IMR-90 (cell line): ENCODE measurements at regions not wholly inside any gene's neighbourhood (a gene's known extent, or its start where the extent isn't known, plus 50 kb on each side); places are given as distances from the start of the nearest gene placed in this dataset.

Experiments
- ATAC-seq: fragments of 200-7000 bp; cut with Tn5 transposase; 2 replicates; pipeline ENCODE4 v1.9.1; 2020; ENCODE audit warnings: low read depth, mild to moderate bottlenecking, moderate library complexity
- BruUV-seq: library from RNA; stranded (reverse); fragments of 400-500 nt; replicated peaks from 2 replicates; lab custom pipeline; 2021; lab: Mats Ljungman, UMichigan
- CTCF ChIA-PET: fragments of 300-600 bp; formaldehyde crosslinking; extraction: SDS; loops from one replicate; lab custom pipeline; 2021; ENCODE audit warnings: antibody characterized with exemption; lab: Yijun Ruan, JAX
- POLR2A ChIA-PET: fragments of 300-600 bp; sonication (Branson Sonifier 250); formaldehyde crosslinking; loops from one replicate; lab custom pipeline; 2022; ENCODE audit warnings: antibody characterized with exemption; ENCODE audit not compliant: unreplicated experiment; lab: Charles Lee
- DNase-seq: peaks from one replicate; pipeline ENCODE4 v3.0.0; 2013
- H2AFZ ChIP-seq: replicated peaks from 2 replicates; pipeline ENCODE3; 2013; ENCODE audit warnings: low read length, mild to moderate bottlenecking; ENCODE audit not compliant: poor library complexity
- H2AK5ac ChIP-seq: 2 replicates; pipeline ENCODE4 v1.6.1; 2013; ENCODE audit warnings: low read depth, low read length, inconsistent platforms
- H2AK9ac ChIP-seq: replicated peaks from 2 replicates; pipeline ENCODE3; 2013; ENCODE audit warnings: mild to moderate bottlenecking, low read depth, low read length, moderate library complexity; ENCODE audit not compliant: poor library complexity
- H2BK120ac ChIP-seq: 2 replicates; pipeline ENCODE4 v1.6.1; 2013; ENCODE audit warnings: low read depth, low read length, inconsistent platforms
- H2BK15ac ChIP-seq: 3 replicates; pipeline ENCODE4 v1.6.1; 2013; ENCODE audit warnings: low read depth, low read length, inconsistent platforms
- H2BK20ac ChIP-seq: 2 replicates; pipeline ENCODE4 v1.6.1; 2013; ENCODE audit warnings: low read depth, mild to moderate bottlenecking, inconsistent platforms, low read length, moderate library complexity
- H2BK5ac ChIP-seq: 2 replicates; pipeline ENCODE4 v1.6.1; 2013; ENCODE audit warnings: mild to moderate bottlenecking, low read depth, low read length, inconsistent platforms; ENCODE audit not compliant: poor library complexity, severe bottlenecking
- H3K14ac ChIP-seq: replicated peaks from 2 replicates; pipeline ENCODE4 v1.6.1; 2013; ENCODE audit warnings: low read depth, low read length, inconsistent platforms
- H3K18ac ChIP-seq: 2 replicates; pipeline ENCODE4 v1.6.1; 2013; ENCODE audit warnings: low read depth, low read length, control low read depth
- H3K23ac ChIP-seq: 2 replicates; pipeline ENCODE4 v1.6.1; 2013; ENCODE audit warnings: low read depth, low read length, inconsistent platforms
- H3K27ac ChIP-seq: 2 replicates; pipeline ENCODE4 v1.5.1; 2013; ENCODE audit warnings: mild to moderate bottlenecking, control low read depth, low read length; ENCODE audit not compliant: insufficient read depth
- H3K27me3 ChIP-seq: 2 replicates; pipeline ENCODE4 v1.6.1; 2013; ENCODE audit warnings: low read length; ENCODE audit not compliant: control insufficient read depth, insufficient read depth
- H3K36me3 ChIP-seq: 2 replicates; pipeline ENCODE4 v1.6.1; 2013; ENCODE audit warnings: low read length, mixed read lengths; ENCODE audit not compliant: control insufficient read depth, insufficient read depth
- H3K4ac ChIP-seq: 2 replicates; pipeline ENCODE4 v1.6.1; 2013; ENCODE audit warnings: low read depth, low read length, inconsistent platforms
- H3K4me1 ChIP-seq: 2 replicates; pipeline ENCODE4 v1.6.1; 2013; ENCODE audit warnings: low read length, mixed read lengths; ENCODE audit not compliant: control insufficient read depth, insufficient read depth
- H3K4me2 ChIP-seq: 2 replicates; pipeline ENCODE4 v1.6.1; 2013; ENCODE audit warnings: low read depth, mild to moderate bottlenecking, control low read depth, low read length, moderate library complexity
- H3K4me3 ChIP-seq: 2 replicates; pipeline ENCODE4 v1.5.1; 2013; ENCODE audit warnings: low read depth, mild to moderate bottlenecking, control low read depth, low read length, moderate library complexity; ENCODE audit not compliant: insufficient read depth
- H3K56ac ChIP-seq: 2 replicates; pipeline ENCODE4 v1.6.1; 2013; ENCODE audit warnings: low read length, inconsistent platforms; ENCODE audit not compliant: insufficient read depth; ENCODE audit errors: extremely low read depth
- H3K79me1 ChIP-seq, 2 experiments: 2 replicates each; pipeline ENCODE4 v1.6.1; 2013; ENCODE audit warnings: low read length in 2 of 2, inconsistent platforms in 1 of 2, low read depth in 1 of 2
- H3K9ac ChIP-seq: 2 replicates; pipeline ENCODE4 v1.6.1; 2013; ENCODE audit warnings: low read depth, low read length, control low read depth
- H3K9me1 ChIP-seq: 2 replicates; pipeline ENCODE4 v1.6.1; 2013; ENCODE audit warnings: low read length, inconsistent platforms; ENCODE audit not compliant: insufficient read depth
- H3K9me3 ChIP-seq: 2 replicates; pipeline ENCODE4 v1.6.1; 2013; ENCODE audit warnings: low read length; ENCODE audit not compliant: control insufficient read depth, insufficient read depth
- H4K20me1 ChIP-seq: 2 replicates; pipeline ENCODE4 v1.6.1; 2013; ENCODE audit warnings: low read length, inconsistent platforms; ENCODE audit not compliant: insufficient read depth
- H4K5ac ChIP-seq: 2 replicates; pipeline ENCODE4 v1.6.1; 2013; ENCODE audit warnings: mild to moderate bottlenecking, low read depth, low read length, control low read depth
- H4K8ac ChIP-seq, 2 experiments: 2 replicates each; pipeline ENCODE4 v1.6.1; 2013; ENCODE audit warnings: low read depth in 2 of 2, low read length in 2 of 2, control low read depth in 1 of 2, inconsistent platforms in 1 of 2
- H4K91ac ChIP-seq: 2 replicates; pipeline ENCODE4 v1.6.1; 2013; ENCODE audit warnings: low read depth, low read length, inconsistent platforms; ENCODE audit not compliant: insufficient read depth
- BHLHE40 ChIP-seq: fragments of 150-350 bp; IDR thresholded peaks from 2 replicates; pipeline ENCODE4 v1.6.1; 2016; ENCODE audit warnings: mild to moderate bottlenecking, low read depth, low read length
- CHD1 ChIP-seq: IDR thresholded peaks from 2 replicates; pipeline ENCODE4 v1.6.1; 2012; ENCODE audit warnings: low read depth, low read length, improper control_type of control experiment
- FOS ChIP-seq: fragments of 150-350 bp; IDR thresholded peaks from 2 replicates; pipeline ENCODE4 v1.6.1; 2016; ENCODE audit warnings: low read depth, low read length
- MAFK ChIP-seq: IDR thresholded peaks from 2 replicates; pipeline ENCODE4 v1.6.1; 2012; ENCODE audit warnings: low read depth, low read length, improper control_type of control experiment
- MAZ ChIP-seq: IDR thresholded peaks from 2 replicates; pipeline ENCODE4 v1.6.1; 2012; ENCODE audit warnings: low read depth, mild to moderate bottlenecking, low read length, improper control_type of control experiment, moderate library complexity, borderline replicate concordance
- MXI1 ChIP-seq: IDR thresholded peaks from 2 replicates; pipeline ENCODE4 v1.6.1; 2012; ENCODE audit warnings: low read depth, mild to moderate bottlenecking, low read length, moderate library complexity, borderline replicate concordance
- RAD21 ChIP-seq: IDR thresholded peaks from 2 replicates; pipeline ENCODE4 v1.6.1; 2012; ENCODE audit warnings: low read length, improper control_type of control experiment
- RFX5 ChIP-seq: IDR thresholded peaks from 2 replicates; pipeline ENCODE4 v1.8.0; 2012; ENCODE audit warnings: low read depth, mild to moderate bottlenecking, low read length, moderate library complexity
- WGBS, 2 experiments: methylation state at CpG; one replicate each; pipeline versions ENCODE4 v1.1.5 to v1.1.7; 2013; ENCODE audit warnings: missing lambda C conversion rate in 2 of 2; ENCODE audit not compliant: insufficient read length in 1 of 2; ENCODE audit errors: extremely low coverage in 2 of 2; 5-methylcytosine and 5-hydroxymethylcytosine counted together
- dilution Hi-C: fragments of 300-500 bp; cut with HindIII; formaldehyde crosslinking; loops from one replicate; pipeline ENCODE4 v1.14.3; 2018; ENCODE audit warnings: low sequenced_read_pairs; ENCODE audit not compliant: unreplicated experiment
- in situ Hi-C: fragments of 300-500 bp; cut with MboI; formaldehyde crosslinking; loops from 3 replicates; pipeline ENCODE4 v1.14.3; 2019; ENCODE audit warnings: low sequenced_read_pairs, inconsistent platforms, mixed read lengths
- intact Hi-C: fragments of 100-400 bp; cut with micrococcal nuclease; formaldehyde crosslinking; loops from 2 replicates; pipeline ENCODE4 v1.10.0; 2022
- TF ChIP-seq, protein P1 (sequence below): conservative IDR thresholded peaks from 2 replicates; pipeline ENCODE4 v1.5.1; 2012; ENCODE audit warnings: mild to moderate bottlenecking, low read depth, low read length, improper control_type of control experiment

DNA sequence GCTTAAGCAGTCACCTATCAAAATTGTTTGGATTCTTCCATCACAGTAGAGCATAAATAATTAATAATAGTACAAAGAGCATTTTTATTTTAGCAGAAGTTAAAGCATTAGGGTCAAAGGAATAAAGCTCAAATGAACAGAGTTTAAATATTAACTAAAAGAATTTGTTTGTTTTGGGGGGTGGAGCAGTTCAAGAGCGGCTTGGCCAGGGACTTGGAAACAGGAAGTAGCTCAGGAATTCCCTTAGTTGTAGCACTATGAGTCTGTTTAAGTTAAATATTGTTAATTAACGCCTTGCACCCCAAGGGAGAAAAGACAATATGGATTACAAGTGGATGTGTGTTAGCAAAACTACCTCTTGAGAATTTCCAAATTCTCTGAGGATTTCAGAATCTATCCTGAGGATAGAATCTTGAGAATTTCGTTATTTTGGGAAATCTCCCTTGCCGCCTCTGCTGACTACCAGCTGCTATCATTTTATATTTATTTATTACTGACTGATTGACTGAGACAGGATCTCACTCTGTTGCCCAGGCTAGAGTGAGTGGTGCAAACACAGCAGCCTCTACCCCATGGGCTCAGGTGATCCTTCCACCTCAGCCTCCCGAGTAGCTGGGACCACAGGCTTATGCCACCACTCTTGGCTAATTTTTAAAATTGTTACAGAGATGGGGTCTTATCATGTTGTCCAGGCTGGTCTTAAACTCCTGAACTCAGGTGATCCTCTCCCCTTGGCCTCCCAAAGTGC is 96.7 kb upstream of the CHD1 start:
- in situ Hi-C loops = no loop called here
- no peak overlapping the region for H2AFZ ChIP-seq
- CTCF ChIA-PET = no interaction called here

More for the DNA sequence above, 96.7 kb upstream of the CHD1 start:
- Histone ChIP-seq H3K23ac (no peak overlapping the region), H3K9me3 (no peaks in the 10 kb centered on the region), H2BK5ac (no peak overlapping the region), H2AK9ac (no peak overlapping the region), H3K18ac (no peak overlapping the region), H3K27me3 (peaks cover 4% of the 10 kb centered on the region; the same call in 1 of the 2 replicates), H4K8ac (no peak overlapping the region), H3K9ac (no peak overlapping the region), H4K91ac (no peak overlapping the region), H3K4me3 (no peak overlapping the region), H3K36me3 (no peaks in the 10 kb centered on the region), H3K79me1 (no peaks in the 10 kb centered on the region), H3K56ac (no peak overlapping the region), H2BK120ac (no peak overlapping the region), H2BK20ac (no peak overlapping the region), H3K4ac (no peak overlapping the region), H3K14ac (no peak overlapping the region), H3K4me2 (no peak overlapping the region), H4K5ac (no peak overlapping the region), H3K4me1 (0 out of 2 replicates have a peak, but pooled peaks cover under 1% of the 10 kb centered on the region), H3K9me1 (no peaks in the 10 kb centered on the region), H3K27ac (no peak overlapping the region), H2AK5ac (no peak overlapping the region), H4K20me1 (no peaks in the 10 kb centered on the region), H2BK15ac (no peak overlapping the region)
- TF ChIP-seq MXI1 (no peak), CHD1 (no peak), RFX5 (no peak), FOS (no peak), MAFK (no peak), MAZ (no peak), BHLHE40 (no peak), RAD21 (no peak)
- TF ChIP-seq, protein P1, sequence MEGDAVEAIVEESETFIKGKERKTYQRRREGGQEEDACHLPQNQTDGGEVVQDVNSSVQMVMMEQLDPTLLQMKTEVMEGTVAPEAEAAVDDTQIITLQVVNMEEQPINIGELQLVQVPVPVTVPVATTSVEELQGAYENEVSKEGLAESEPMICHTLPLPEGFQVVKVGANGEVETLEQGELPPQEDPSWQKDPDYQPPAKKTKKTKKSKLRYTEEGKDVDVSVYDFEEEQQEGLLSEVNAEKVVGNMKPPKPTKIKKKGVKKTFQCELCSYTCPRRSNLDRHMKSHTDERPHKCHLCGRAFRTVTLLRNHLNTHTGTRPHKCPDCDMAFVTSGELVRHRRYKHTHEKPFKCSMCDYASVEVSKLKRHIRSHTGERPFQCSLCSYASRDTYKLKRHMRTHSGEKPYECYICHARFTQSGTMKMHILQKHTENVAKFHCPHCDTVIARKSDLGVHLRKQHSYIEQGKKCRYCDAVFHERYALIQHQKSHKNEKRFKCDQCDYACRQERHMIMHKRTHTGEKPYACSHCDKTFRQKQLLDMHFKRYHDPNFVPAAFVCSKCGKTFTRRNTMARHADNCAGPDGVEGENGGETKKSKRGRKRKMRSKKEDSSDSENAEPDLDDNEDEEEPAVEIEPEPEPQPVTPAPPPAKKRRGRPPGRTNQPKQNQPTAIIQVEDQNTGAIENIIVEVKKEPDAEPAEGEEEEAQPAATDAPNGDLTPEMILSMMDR = no peak
- POLR2A ChIA-PET = no interaction called here
- no CpG with 5 or more reads among the region's 5 CpGs for WGBS, 2 experiments
- dilution Hi-C loops = no loop called here
- intact Hi-C loops = no loop called here
- BruUV-seq = no TSS peak
- DNase-seq (no peak), ATAC-seq (no peak)
